ENCODE measurements at regions not wholly inside any gene's neighbourhood (a gene's known extent, or its start where the extent isn't known, plus 50 kb on each side); places are given as distances from the start of the nearest gene placed in this dataset.

- no peak overlapping the region for H2AFZ ChIP-seq
- no peak overlapping the region for H3K4me2 ChIP-seq
- H4K20me1 ChIP-seq (ENCODE audit: insufficient read depth) = no peaks in the 10 kb centered on the region; the same call in 1 of the 2 replicates
- H3F3A ChIP-seq (ENCODE audit: insufficient read depth, low read depth) = no peaks in the 10 kb centered on the region
- BruUV-seq (replicated peaks) = no TSS peak
- no peaks in the 10 kb centered on the region for H3K9me2 ChIP-seq (ENCODE audit: insufficient read depth)
- H3K36me3 ChIP-seq (ENCODE audit: low read depth) = no peaks in the 10 kb centered on the region
- H3K79me2 ChIP-seq (ENCODE audit: low read depth) = no peaks in the 10 kb centered on the region
- intact Hi-C loops (cut with micrococcal nuclease; ENCODE audit: unreplicated experiment) = no loop called here
- peaks cover 6% of the 10 kb centered on the region; the same call in 1 of the 2 replicates for H3K9me3 ChIP-seq (ENCODE audit: insufficient read depth, low read depth)
- POLR2A ChIA-PET (ENCODE audit: unreplicated experiment) = no interaction called here
- H3K27me3 ChIP-seq (ENCODE audit: insufficient read depth, low read depth) = peaks cover 99% of the 10 kb centered on the region
- H3K4me1 ChIP-seq (replicated peaks; ENCODE audit: insufficient read depth) = no peaks in the 10 kb centered on the region
- no peak overlapping the region for H3K4me3 ChIP-seq
- DNase-seq = no peak
- CTCF ChIA-PET = no interaction called here
- TF ChIP-seq CTCF (conservative IDR thresholded peaks at IDR 0.05) = no peak
- TF ChIP-seq EZH2 (IDR thresholded peaks at IDR 0.05; ENCODE audit: low read depth) = no peak
- H3K27ac ChIP-seq = no peak overlapping the region
These were observed 99.9 kb downstream of the TEX29 start for GRCh38 chr13:111420113-111420876.

- H3K36me3 ChIP-seq (ENCODE audit: low read depth) = no peaks in the 10 kb centered on the region
- H3F3A ChIP-seq (ENCODE audit: insufficient read depth, low read depth) = no peaks in the 10 kb centered on the region
- peaks cover 99% of the 10 kb centered on the region for H3K27me3 ChIP-seq (ENCODE audit: insufficient read depth, low read depth)
- H3K9me3 ChIP-seq (ENCODE audit: insufficient read depth, low read depth) = peaks cover 6% of the 10 kb centered on the region; the same call in 1 of the 2 replicates
- TF ChIP-seq EZH2 (IDR thresholded peaks at IDR 0.05; ENCODE audit: low read depth) (no peak), CTCF (conservative IDR thresholded peaks at IDR 0.05) (no peak)
- no peak overlapping the region for H3K27ac ChIP-seq
- DNase-seq = no peak
- BruUV-seq (replicated peaks) = no TSS peak
- no peaks in the 10 kb centered on the region for H3K9me2 ChIP-seq (ENCODE audit: insufficient read depth)
- ChIA-PET POLR2A (ENCODE audit: unreplicated experiment) (no interaction called here), CTCF (no interaction called here)
- no peaks in the 10 kb centered on the region for H3K79me2 ChIP-seq (ENCODE audit: low read depth)
- no peaks in the 10 kb centered on the region; the same call in 1 of the 2 replicates for H4K20me1 ChIP-seq (ENCODE audit: insufficient read depth)
- no peak overlapping the region for H2AFZ ChIP-seq
- intact Hi-C loops (cut with micrococcal nuclease; ENCODE audit: unreplicated experiment) = no loop called here
- no peaks in the 10 kb centered on the region for H3K4me1 ChIP-seq (replicated peaks; ENCODE audit: insufficient read depth)
- no peak overlapping the region for H3K4me3 ChIP-seq
- H3K4me2 ChIP-seq = no peak overlapping the region
These were observed 100.8 kb downstream of the TEX29 start for GRCh38 chr13:111421216-111421615.

DNA sequence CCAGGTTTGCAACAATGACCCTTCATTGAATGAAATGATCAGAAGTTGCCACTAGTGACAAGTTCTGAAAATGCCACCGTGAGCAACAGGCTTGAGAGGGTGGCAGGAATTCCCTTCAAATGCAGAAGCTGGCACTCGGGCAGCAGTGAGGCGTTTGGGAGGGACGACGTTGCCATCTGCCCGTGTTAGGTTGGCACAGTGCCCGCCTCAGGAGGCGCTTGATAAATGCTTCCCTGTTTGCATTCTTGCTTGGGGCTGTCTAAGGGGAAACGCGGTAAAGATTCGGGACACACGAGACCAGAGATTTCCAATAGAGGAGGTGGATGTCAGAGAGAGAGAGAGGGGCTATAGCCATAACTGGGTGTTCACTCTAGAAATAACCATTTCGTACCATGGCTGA, 101.9 kb downstream of the TEX29 start:
- Histone ChIP-seq H3K4me1 (replicated peaks; ENCODE audit: insufficient read depth) (no peaks in the 10 kb centered on the region), H4K20me1 (ENCODE audit: insufficient read depth) (no peaks in the 10 kb centered on the region; the same call in 1 of the 2 replicates), H3K36me3 (ENCODE audit: low read depth) (no peaks in the 10 kb centered on the region), H3K9me3 (ENCODE audit: insufficient read depth, low read depth) (peaks cover 6% of the 10 kb centered on the region; the same call in 1 of the 2 replicates), H3K27me3 (ENCODE audit: insufficient read depth, low read depth) (peaks cover 99% of the 10 kb centered on the region), H3K4me2 (no peak overlapping the region), H3K27ac (no peak overlapping the region), H2AFZ (no peak overlapping the region), H3K9me2 (ENCODE audit: insufficient read depth) (no peaks in the 10 kb centered on the region), H3K79me2 (ENCODE audit: low read depth) (no peaks in the 10 kb centered on the region), H3K4me3 (no peak overlapping the region), H3F3A (ENCODE audit: insufficient read depth, low read depth) (no peaks in the 10 kb centered on the region)
- POLR2A ChIA-PET (ENCODE audit: unreplicated experiment) = no interaction called here
- BruUV-seq (replicated peaks) = no TSS peak
- no peak for DNase-seq
- intact Hi-C loops (cut with micrococcal nuclease; ENCODE audit: unreplicated experiment) = no loop called here
- CTCF ChIA-PET = no interaction called here
- TF ChIP-seq CTCF (conservative IDR thresholded peaks at IDR 0.05) (no peak), EZH2 (IDR thresholded peaks at IDR 0.05; ENCODE audit: low read depth) (no peak)

Data from PC-9 (cell line).